Stimulated activated CD8-positive, alpha-beta memory T cell treated with anti-CD3 and anti-CD28 coated beads, Interleukin-4, amount 100 ng/mL, for 4 hours (primary cell): ENCODE measurements at regions not wholly inside any gene's neighbourhood (a gene's known extent, or its start where the extent isn't known, plus 50 kb on each side); places are given as distances from the start of the nearest gene placed in this dataset.

Experiments
- DNase-seq, 2 donors: peaks; one replicate each; pipeline ENCODE4 v3.0.0-alpha.2; 2020; ENCODE audit warnings: low read depth in 2 of 2, low spot score in 1 of 2

DNA sequence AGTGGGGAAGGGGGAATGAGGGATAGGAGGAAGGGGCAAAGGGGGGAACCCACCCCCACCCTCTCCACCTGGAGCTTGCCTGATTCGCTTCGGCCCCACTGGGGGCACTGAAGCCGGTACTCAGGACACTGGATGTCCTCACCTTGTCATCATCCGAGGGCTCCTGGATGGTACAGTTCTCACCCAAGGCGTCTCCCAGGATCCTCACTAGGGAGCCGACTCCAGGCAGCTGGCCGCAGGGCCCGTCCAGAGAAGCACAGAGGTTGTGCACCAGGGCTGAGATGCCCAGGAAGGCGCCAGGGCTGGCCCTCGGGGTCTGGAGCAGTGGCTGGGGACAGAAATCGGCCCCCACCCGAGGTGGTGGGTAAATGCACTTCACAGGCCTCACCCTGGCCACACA is 92.3 kb downstream of the LITAF start:
- DNase-seq: no peak

GRCh38 chr16:11495066-11495407 is 91.7 kb downstream of the LITAF start:
- no peak for DNase-seq
